ENCODE measurements at regions not wholly inside any gene's neighbourhood (a gene's known extent, or its start where the extent isn't known, plus 50 kb on each side); places are given as distances from the start of the nearest gene placed in this dataset.

DNA sequence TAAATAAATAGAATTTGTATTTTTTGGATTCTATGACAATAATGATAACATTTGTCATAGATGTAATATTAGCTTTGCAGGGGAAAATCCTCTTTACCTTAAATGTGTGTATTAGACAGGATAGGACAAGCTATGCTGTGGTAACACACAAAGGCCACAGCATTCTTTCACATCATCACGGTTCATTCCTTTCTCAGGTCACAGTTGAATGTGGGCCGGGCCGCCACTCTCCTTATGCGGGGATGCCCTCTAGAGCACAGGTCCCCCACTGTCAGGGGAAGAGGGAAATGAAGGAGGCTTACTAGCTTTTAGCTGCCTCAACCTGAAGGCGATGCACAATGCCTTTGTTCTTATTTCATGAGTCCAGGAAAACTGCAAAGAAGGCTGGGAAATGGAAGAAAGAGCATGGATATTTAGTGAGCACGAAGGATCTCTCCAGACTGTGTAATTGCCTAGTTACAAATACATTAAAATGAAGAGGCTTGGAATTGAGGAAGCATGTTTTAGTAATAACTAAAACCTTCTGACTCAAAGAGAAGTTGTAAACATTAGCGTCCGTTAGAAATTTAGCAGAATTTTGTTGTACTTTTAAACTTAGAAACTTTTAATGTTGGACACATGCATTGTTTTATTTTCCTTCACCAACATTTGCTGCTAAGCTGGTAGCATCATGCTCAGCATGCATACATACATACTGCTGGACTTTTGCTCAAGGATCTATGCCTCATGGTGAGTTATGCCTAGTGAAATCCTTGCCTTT, 248.9 kb upstream of the FOXQ1 start:
- TF ChIP-seq, protein P1, sequence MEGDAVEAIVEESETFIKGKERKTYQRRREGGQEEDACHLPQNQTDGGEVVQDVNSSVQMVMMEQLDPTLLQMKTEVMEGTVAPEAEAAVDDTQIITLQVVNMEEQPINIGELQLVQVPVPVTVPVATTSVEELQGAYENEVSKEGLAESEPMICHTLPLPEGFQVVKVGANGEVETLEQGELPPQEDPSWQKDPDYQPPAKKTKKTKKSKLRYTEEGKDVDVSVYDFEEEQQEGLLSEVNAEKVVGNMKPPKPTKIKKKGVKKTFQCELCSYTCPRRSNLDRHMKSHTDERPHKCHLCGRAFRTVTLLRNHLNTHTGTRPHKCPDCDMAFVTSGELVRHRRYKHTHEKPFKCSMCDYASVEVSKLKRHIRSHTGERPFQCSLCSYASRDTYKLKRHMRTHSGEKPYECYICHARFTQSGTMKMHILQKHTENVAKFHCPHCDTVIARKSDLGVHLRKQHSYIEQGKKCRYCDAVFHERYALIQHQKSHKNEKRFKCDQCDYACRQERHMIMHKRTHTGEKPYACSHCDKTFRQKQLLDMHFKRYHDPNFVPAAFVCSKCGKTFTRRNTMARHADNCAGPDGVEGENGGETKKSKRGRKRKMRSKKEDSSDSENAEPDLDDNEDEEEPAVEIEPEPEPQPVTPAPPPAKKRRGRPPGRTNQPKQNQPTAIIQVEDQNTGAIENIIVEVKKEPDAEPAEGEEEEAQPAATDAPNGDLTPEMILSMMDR (IDR thresholded peaks at IDR 0.05; ENCODE audit: insufficient read depth, low read length), result no peak
- no peak for TF ChIP-seq POLR2AphosphoS5 (IDR thresholded peaks at IDR 0.05; ENCODE audit: low read depth)

All from HL-60 (cell line).